ENCODE measurements at regions not wholly inside any gene's neighbourhood (a gene's known extent, or its start where the extent isn't known, plus 50 kb on each side); places are given as distances from the start of the nearest gene placed in this dataset.

DNA sequence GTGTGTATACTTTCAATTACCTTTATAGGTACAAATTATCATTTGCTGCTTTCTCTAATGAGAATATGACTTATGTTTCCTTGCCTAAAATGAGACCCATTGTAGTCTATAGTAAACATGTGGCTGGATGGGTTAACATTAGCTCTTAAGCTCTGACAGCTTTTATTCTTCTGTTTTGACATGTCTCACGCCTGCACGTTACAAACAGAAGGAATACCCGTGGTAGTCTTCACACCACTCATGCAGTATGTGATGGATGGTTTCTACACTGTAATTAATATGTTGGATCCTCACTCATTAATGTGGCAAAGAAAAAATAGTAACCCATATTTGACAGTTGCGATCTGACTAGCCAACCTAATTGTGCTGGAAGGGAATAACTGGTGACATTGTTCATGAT lies 133.4 kb upstream of the MITF start:
- TF ChIP-seq CTCF (IDR thresholded peaks at IDR 0.05) (no peak), POLR2A (IDR thresholded peaks at IDR 0.05) (no peak), POLR2AphosphoS5 (IDR thresholded peaks at IDR 0.05) (no peak)

Data from breast epithelium (tissue), 3 donors.